ENCODE measurements at regions not wholly inside any gene's neighbourhood (a gene's known extent, or its start where the extent isn't known, plus 50 kb on each side); places are given as distances from the start of the nearest gene placed in this dataset.
A peak's percentile ranks its signal among the peaks of the same experiment; 100 is the strongest.

- 30% methylated on average over 12 of the region's 12 CpGs for whole genome bisulfite sequencing (ENCODE audit: low lambda C conversion rate)
- ATAC-seq = no peak
- H3K27ac ChIP-seq (ENCODE audit: extremely low read length, insufficient read depth, low read length) = no peak overlapping the region
- H3K4me2 ChIP-seq (ENCODE audit: low read depth, low read length) = no peak overlapping the region
- peak; percentile 96 for TF ChIP-seq MNT (IDR thresholded peaks at IDR 0.05)
- TF ChIP-seq PAWR (CRISPR knock-in tag; IDR thresholded peaks at IDR 0.05; ENCODE audit: borderline replicate concordance) = no peak
- H3K9me3 ChIP-seq (ENCODE audit: low read length) = no peaks in the 10 kb centered on the region
- 0 out of 5 replicates have a peak, but pooled peaks cover 0 to 1% of the 10 kb centered on the region in 2 experiments for H3K27me3 ChIP-seq (ENCODE audit: control insufficient read depth in 1 of 2, insufficient read depth in 2 of 2, low read length in 2 of 2)
- no peak overlapping the region for H3K9ac ChIP-seq (ENCODE audit: insufficient read depth, low read depth, low read length)
- CTCF ChIA-PET (ENCODE audit: low intra/inter-chr PET ratio, low total read pairs) = no interaction called here
- DNase-seq (ENCODE audit: low spot score) = no peak
- no peak overlapping the region for H3K4me3 ChIP-seq (replicated peaks in 1 of 3; ENCODE audit: insufficient read depth in 1 of 3, low read depth in 2 of 3, low read length in 3 of 3)
- POLR2A ChIA-PET = no interaction called here
- no peak overlapping the region for H2AFZ ChIP-seq (ENCODE audit: low read length)
- H3K4me1 ChIP-seq (ENCODE audit: insufficient read depth, low read length) = no peaks in the 10 kb centered on the region
- BruUV-seq (replicated peaks) = no TSS peak
- no peaks in the 10 kb centered on the region for H4K20me1 ChIP-seq (ENCODE audit: insufficient read depth, low read length)
- in situ Hi-C loops (cut with HindIII; ENCODE audit: extremely low pct_ligation_motif_present, low pct_unique_long_range_greater_than_20kb) (loop anchor here (25.0 kb wide), 1 partner anchor 1268 kb away; no protein-coding TSS in a partner anchor), intact Hi-C loops (cut with micrococcal nuclease; ENCODE audit: unreplicated experiment) (no loop called here)
- FAIRE-seq = no peak
- H3K79me2 ChIP-seq (ENCODE audit: insufficient read depth, low read length) = no peaks in the 10 kb centered on the region
- no peaks in the 10 kb centered on the region for H3K36me3 ChIP-seq (replicated peaks in 1 of 2; ENCODE audit: control insufficient read depth in 1 of 2, insufficient read depth in 2 of 2, low read length in 2 of 2)
These were observed 182.6 kb downstream of the ALG10 start for GRCh38 chr12:34204830-34205285.

GRCh38 chr12:34205401-34205800, 183.1 kb downstream of the ALG10 start:
- H3K27ac ChIP-seq (ENCODE audit: extremely low read length, insufficient read depth, low read length) = no peak overlapping the region
- no peak overlapping the region for H3K4me3 ChIP-seq (replicated peaks in 1 of 3; ENCODE audit: insufficient read depth in 1 of 3, low read depth in 2 of 3, low read length in 3 of 3)
- no peaks in the 10 kb centered on the region for H3K79me2 ChIP-seq (ENCODE audit: insufficient read depth, low read length)
- 83% methylated on average over 16 of the region's 24 CpGs for WGBS (ENCODE audit: low lambda C conversion rate)
- H3K27me3 ChIP-seq (ENCODE audit: control insufficient read depth in 1 of 2, insufficient read depth in 2 of 2, low read length in 2 of 2) = peaks cover 0 to 1% of the 10 kb centered on the region in 2 experiments; a peak in 1 of 5 replicates
- ChIA-PET POLR2A (no interaction called here), CTCF (ENCODE audit: low intra/inter-chr PET ratio, low total read pairs) (no interaction called here)
- H3K9ac ChIP-seq (ENCODE audit: insufficient read depth, low read depth, low read length) = no peak overlapping the region
- H2AFZ ChIP-seq (ENCODE audit: low read length) = no peak overlapping the region
- intact Hi-C loops (cut with micrococcal nuclease; ENCODE audit: unreplicated experiment) (no loop called here), in situ Hi-C loops (cut with HindIII; ENCODE audit: extremely low pct_ligation_motif_present, low pct_unique_long_range_greater_than_20kb) (loop anchor here (25.0 kb wide), 1 partner anchor 1268 kb away; no protein-coding TSS in a partner anchor)
- no peak for FAIRE-seq
- no TSS peak for BruUV-seq (replicated peaks)
- H3K4me1 ChIP-seq (ENCODE audit: insufficient read depth, low read length) = no peaks in the 10 kb centered on the region
- no peak for DNase-seq (ENCODE audit: low spot score)
- no peak for ATAC-seq
- H3K4me2 ChIP-seq (ENCODE audit: low read depth, low read length) = no peak overlapping the region
- H3K36me3 ChIP-seq (replicated peaks in 1 of 2; ENCODE audit: control insufficient read depth in 1 of 2, insufficient read depth in 2 of 2, low read length in 2 of 2) = no peaks in the 10 kb centered on the region
- no peaks in the 10 kb centered on the region for H4K20me1 ChIP-seq (ENCODE audit: insufficient read depth, low read length)
- TF ChIP-seq ZNF747 (CRISPR knock-in tag; IDR thresholded peaks at IDR 0.05; ENCODE audit: borderline replicate concordance) = no peak
- no peak for TF ChIP-seq ZNF329 (CRISPR knock-in tag; IDR thresholded peaks at IDR 0.05; ENCODE audit: low read depth)
- no peak for TF ChIP-seq PTBP1 (IDR thresholded peaks at IDR 0.05; ENCODE audit: low read depth, low read length, poor library complexity, severe bottlenecking)
- no peak for TF ChIP-seq ZNF883 (CRISPR knock-in tag; IDR thresholded peaks at IDR 0.05; ENCODE audit: not compliant biosample characterization)
- no peaks in the 10 kb centered on the region for H3K9me3 ChIP-seq (ENCODE audit: low read length)

Data from HepG2 (cell line).